Fibroblast of pulmonary artery (primary cell): ENCODE measurements at regions not wholly inside any gene's neighbourhood (a gene's known extent, or its start where the extent isn't known, plus 50 kb on each side); places are given as distances from the start of the nearest gene placed in this dataset.

Experiments used
- DNase-seq: peaks from one replicate; pipeline ENCODE4 v3.0.0-alpha.2; 2010; ENCODE audit warnings: low read depth
- H3K4me3 ChIP-seq: replicated peaks from 2 replicates; pipeline ENCODE4 v1.5.1; 2011; ENCODE audit warnings: low read depth, mild to moderate bottlenecking, control low read depth, low read length, moderate library complexity
- CTCF ChIP-seq: IDR thresholded peaks from 2 replicates; pipeline ENCODE4 v1.5.1; 2011; ENCODE audit warnings: mild to moderate bottlenecking, control low read depth, low read length, inconsistent platforms; ENCODE audit errors: missing control alignments

GRCh38 chr19:30891051-30891450, 458.2 kb downstream of the TSHZ3 start:
- no peak for TF ChIP-seq CTCF
- no peak for DNase-seq
- no peak overlapping the region for H3K4me3 ChIP-seq

GRCh38 chr19:30890033-30890432, 459.2 kb downstream of the TSHZ3 start:
- no peak overlapping the region for H3K4me3 ChIP-seq
- no peak for DNase-seq
- TF ChIP-seq CTCF = no peak

- no peak for TF ChIP-seq CTCF
- DNase-seq = no peak
- no peak overlapping the region for H3K4me3 ChIP-seq
Observed at GRCh38 chr19:30888937-30889336, 460.3 kb downstream of the TSHZ3 start.

GRCh38 chr19:30887042-30887441, 462.2 kb downstream of the TSHZ3 start:
- no peak for DNase-seq
- H3K4me3 ChIP-seq = no peak overlapping the region
- no peak for TF ChIP-seq CTCF

- no peak for TF ChIP-seq CTCF
- no peak overlapping the region for H3K4me3 ChIP-seq
- DNase-seq = no peak
Observed at GRCh38 chr19:30886222-30886621, 463.0 kb downstream of the TSHZ3 start.

- DNase-seq = no peak
- TF ChIP-seq CTCF = no peak
- H3K4me3 ChIP-seq = no peak overlapping the region
Observed at GRCh38 chr19:30884146-30884812, 465.0 kb downstream of the TSHZ3 start.

GRCh38 chr19:30883071-30883470, 466.2 kb downstream of the TSHZ3 start:
- no peak for DNase-seq
- no peak overlapping the region for H3K4me3 ChIP-seq
- TF ChIP-seq CTCF = no peak
